ENCODE measurements at regions not wholly inside any gene's neighbourhood (a gene's known extent, or its start where the extent isn't known, plus 50 kb on each side); places are given as distances from the start of the nearest gene placed in this dataset.
"Not testable (repeated sequence)": the region's sequence is repeated elsewhere in the genome, so short reads cannot be mapped to it uniquely, and the experiment has no call there.

DNA sequence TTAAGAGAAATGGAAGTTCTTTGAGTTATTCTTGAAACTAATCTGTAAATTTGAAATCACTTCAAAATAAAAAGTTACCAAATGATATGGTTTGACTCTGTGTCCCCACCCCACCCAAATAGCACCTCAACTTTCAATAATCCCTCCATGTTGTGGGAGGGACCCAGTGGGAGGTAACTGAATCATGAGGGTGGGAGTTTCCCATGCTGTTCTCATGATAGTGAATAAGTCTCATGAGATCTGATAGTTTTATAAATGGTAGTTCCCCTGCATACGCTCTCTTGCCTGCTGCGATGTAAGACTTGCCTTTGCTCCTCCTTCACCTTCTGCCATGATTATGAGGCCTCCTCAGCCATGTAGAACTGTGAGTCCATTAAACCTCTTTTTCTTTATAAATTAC is 690.7 kb upstream of the ZNF385D start:
- Mint-ChIP-seq H3K9me3 (no peaks in the 10 kb centered on the region), H3K27me3 (ENCODE audit: low read depth, poor library complexity) (peaks cover 4% of the 10 kb centered on the region), H3K4me1 (no peaks in the 10 kb centered on the region), H3K4me3 (no peak overlapping the region), H3K36me3 (ENCODE audit: low read depth) (no peaks in the 10 kb centered on the region), H3K27ac (no peak overlapping the region)
- DNase-seq: no peak
- TF ChIP-seq, protein P1, sequence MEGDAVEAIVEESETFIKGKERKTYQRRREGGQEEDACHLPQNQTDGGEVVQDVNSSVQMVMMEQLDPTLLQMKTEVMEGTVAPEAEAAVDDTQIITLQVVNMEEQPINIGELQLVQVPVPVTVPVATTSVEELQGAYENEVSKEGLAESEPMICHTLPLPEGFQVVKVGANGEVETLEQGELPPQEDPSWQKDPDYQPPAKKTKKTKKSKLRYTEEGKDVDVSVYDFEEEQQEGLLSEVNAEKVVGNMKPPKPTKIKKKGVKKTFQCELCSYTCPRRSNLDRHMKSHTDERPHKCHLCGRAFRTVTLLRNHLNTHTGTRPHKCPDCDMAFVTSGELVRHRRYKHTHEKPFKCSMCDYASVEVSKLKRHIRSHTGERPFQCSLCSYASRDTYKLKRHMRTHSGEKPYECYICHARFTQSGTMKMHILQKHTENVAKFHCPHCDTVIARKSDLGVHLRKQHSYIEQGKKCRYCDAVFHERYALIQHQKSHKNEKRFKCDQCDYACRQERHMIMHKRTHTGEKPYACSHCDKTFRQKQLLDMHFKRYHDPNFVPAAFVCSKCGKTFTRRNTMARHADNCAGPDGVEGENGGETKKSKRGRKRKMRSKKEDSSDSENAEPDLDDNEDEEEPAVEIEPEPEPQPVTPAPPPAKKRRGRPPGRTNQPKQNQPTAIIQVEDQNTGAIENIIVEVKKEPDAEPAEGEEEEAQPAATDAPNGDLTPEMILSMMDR (IDR thresholded peaks at IDR 0.05): no peak

DNA sequence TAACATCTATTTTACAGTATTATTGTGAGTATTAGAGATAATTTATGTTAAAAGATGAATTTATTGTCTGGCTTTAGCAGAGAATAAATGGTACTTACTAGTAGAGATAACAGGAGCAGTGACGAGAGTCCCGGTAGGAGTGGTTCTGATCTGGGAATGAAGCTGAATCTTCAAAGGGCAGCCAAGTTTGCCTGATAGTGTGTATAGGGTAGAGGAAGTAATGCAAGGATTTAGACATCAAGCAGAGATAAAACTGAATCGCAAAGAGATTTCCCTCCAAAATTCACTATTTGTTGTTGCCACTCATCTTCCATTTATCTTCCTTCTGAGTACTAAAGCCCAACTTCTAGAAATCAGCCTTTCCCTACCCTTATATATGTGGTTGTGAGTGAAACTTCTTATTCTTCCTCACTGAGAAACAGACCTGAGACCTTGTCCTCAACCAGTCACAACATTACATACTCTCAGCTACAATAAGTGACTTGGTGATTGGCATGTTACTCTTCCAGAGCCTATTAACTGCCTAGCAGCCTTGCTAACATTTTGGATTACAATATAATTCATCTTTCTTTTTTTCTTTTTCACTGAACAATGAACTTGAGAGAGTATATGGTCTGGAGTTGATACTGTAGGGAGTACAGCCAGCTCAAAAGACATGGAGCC is 692.7 kb upstream of the ZNF385D start:
- Mint-ChIP-seq H3K4me3 (no peak overlapping the region), H3K27me3 (ENCODE audit: low read depth, poor library complexity) (peaks cover 4% of the 10 kb centered on the region), H3K36me3 (ENCODE audit: low read depth) (no peaks in the 10 kb centered on the region), H3K27ac (no peak overlapping the region), H3K9me3 (peaks cover 6% of the 10 kb centered on the region), H3K4me1 (no peaks in the 10 kb centered on the region)
- no peak for DNase-seq
- TF ChIP-seq, protein P1 (IDR thresholded peaks at IDR 0.05): no peak

DNA sequence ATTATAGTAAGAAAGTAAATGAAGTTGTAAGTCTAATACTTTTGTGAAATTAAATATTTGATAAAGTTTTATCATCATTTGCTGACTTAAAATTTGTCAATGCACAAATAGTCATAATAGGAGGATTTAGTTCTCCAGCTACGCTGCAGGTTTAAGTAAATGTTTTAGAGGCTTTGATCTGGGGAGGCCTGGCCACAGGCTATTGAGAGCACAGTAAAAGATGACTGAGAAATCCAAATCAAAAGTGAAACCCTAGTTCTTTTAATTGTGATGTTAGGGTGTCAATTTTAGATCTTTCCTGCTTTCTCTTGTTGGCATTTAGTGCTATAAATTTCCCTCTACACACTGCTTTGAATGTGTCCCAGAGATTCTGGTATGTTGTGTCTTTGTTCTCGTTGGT is 694.3 kb upstream of the ZNF385D start:
- H3K9me3 Mint-ChIP-seq; H3K4me3 Mint-ChIP-seq; H3K4me1 Mint-ChIP-seq; H3K27me3 Mint-ChIP-seq (ENCODE audit: low read depth, poor library complexity); DNase-seq; H3K36me3 Mint-ChIP-seq (ENCODE audit: low read depth): not testable (repeated sequence)
- H3K27ac Mint-ChIP-seq: peak overlapping the region; percentile 39

- DNase-seq: no peak
- TF ChIP-seq, protein P1 (IDR thresholded peaks at IDR 0.05): no peak
These were observed 699.9 kb upstream of the ZNF385D start for GRCh38 chr3:22450786-22451400.

GRCh38 chr3:22451501-22451900 is 700.5 kb upstream of the ZNF385D start:
- TF ChIP-seq, protein P1 (IDR thresholded peaks at IDR 0.05): no peak
- Mint-ChIP-seq H3K36me3 (ENCODE audit: low read depth) (no peaks in the 10 kb centered on the region), H3K27ac (no peak overlapping the region), H3K9me3 (peaks cover 6% of the 10 kb centered on the region), H3K4me1 (peaks cover 10% of the 10 kb centered on the region), H3K4me3 (no peak overlapping the region), H3K27me3 (ENCODE audit: low read depth, poor library complexity) (no peaks in the 10 kb centered on the region)
- DNase-seq: no peak

More at GRCh38 chr3:22450786-22451400, 699.9 kb upstream of the ZNF385D start:
- Mint-ChIP-seq H3K27ac (peak overlapping the region; percentile 44), H3K36me3 (ENCODE audit: low read depth) (no peaks in the 10 kb centered on the region), H3K9me3 (peaks cover 6% of the 10 kb centered on the region), H3K4me3 (no peak overlapping the region), H3K27me3 (ENCODE audit: low read depth, poor library complexity) (peaks cover under 1% of the 10 kb centered on the region), H3K4me1 (peaks cover 10% of the 10 kb centered on the region)

- no peak overlapping the region for H3K4me3 Mint-ChIP-seq
- H3K36me3 Mint-ChIP-seq (ENCODE audit: low read depth): no peaks in the 10 kb centered on the region
- no peak for DNase-seq
- H3K27me3 Mint-ChIP-seq (ENCODE audit: low read depth, poor library complexity): peaks cover 4% of the 10 kb centered on the region
- H3K4me1 Mint-ChIP-seq: peaks cover 10% of the 10 kb centered on the region
- no peak overlapping the region for H3K27ac Mint-ChIP-seq
- H3K9me3 Mint-ChIP-seq: no peaks in the 10 kb centered on the region
- TF ChIP-seq, protein P1 (IDR thresholded peaks at IDR 0.05): no peak
These were observed 703.0 kb upstream of the ZNF385D start for GRCh38 chr3:22453906-22454535.

All from nephron progenitor cell (in vitro differentiated cells).